ENCODE measurements at regions not wholly inside any gene's neighbourhood (a gene's known extent, or its start where the extent isn't known, plus 50 kb on each side); places are given as distances from the start of the nearest gene placed in this dataset.

DNA sequence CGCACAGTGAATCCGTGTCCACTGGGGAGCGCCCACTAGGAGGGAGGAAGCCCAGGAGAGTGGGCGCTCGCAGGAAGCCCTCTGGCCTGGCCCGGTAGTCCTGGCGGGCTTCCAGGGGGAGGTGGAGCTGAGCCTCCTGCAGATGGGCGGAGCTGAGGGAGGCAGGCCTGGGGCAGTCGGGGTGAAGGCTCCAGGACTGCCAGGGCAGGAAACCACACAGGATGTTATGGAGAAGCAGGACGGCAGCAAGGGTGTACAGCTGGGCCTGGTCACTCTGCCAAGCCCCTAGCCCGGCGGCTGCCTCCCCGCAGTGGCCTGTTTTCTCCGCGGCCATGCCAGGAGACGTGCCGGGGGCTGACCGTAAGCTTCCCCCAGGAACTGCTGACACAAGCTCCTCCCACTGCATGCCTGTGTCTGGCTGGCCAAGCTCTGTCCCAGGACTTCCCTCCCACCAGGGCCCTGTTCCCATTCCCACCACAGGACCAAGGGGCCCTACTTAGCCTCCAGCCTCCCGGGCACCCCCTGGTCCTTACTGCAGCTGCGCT lies 143.4 kb upstream of the C14orf180 start:
- DNase-seq (ENCODE audit: low read depth), result peak; percentile 3

DNA sequence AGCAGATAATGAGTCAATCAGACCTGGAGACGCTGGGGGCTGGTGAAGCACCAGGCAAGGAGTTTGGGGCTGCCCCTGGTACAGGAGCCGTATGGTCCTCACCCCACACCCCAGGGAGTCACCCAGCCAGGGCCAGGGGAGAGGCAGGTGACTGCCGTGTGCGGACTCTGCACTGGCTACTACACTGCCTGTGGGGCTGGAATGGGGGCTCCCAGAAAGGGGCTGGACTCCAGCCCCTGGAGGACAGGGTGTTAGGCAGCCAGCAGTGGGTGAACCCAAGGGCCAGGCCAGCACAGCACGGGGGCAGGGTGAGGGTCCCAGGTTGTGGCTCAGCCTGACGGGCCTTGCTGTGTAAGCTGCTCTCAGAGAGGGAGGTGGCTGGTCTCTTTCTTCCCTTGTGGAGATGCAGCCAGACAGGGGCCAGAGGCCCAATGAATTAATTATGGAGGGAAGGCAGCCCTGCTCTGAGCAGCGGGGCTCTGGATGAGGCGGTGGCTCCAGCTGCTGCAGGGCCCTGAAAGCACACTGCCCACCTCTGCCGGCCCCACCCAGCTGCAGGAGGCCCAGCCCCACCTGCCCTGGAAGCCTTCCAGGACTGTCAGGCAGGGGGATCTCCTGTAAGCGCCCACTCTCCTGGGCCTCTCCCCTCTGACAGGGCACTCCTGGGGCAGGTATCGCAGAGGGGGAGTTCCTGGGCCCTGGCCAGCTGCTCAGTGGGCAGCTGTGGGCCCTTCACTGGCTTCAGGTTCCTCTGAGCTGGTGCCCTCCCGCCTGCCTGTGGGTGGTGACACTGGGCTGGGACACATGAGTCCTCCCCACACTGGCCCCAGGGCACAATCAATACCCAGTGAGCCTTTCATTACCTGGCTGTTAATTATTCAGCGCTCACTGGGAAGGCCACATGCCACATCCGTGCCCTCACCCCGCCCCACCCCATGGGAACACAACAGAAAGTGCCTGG lies 142.5 kb upstream of the C14orf180 start:
- DNase-seq (ENCODE audit: low read depth), result no peak

DNA sequence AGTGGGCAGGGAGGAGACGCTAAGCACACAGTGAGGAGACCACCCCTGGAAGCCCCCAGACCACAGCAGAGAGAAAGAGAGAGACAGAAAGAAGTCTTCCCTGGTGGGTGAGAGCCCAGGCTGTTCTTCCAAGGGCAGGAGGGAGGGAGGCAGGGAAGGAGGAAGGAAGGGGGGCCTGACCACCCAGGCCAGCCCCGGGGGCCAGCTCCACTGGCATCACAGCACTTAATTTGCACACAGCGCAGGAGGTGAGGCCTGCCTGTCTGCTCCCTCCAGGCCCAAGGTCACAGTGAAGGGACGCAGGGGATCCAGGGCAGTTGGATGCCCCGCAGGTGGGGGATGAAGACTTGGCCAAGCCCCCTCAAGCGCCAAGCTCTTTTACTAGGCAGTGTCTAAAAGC lies 141.9 kb upstream of the C14orf180 start:
- DNase-seq (ENCODE audit: low read depth), result no peak

DNA sequence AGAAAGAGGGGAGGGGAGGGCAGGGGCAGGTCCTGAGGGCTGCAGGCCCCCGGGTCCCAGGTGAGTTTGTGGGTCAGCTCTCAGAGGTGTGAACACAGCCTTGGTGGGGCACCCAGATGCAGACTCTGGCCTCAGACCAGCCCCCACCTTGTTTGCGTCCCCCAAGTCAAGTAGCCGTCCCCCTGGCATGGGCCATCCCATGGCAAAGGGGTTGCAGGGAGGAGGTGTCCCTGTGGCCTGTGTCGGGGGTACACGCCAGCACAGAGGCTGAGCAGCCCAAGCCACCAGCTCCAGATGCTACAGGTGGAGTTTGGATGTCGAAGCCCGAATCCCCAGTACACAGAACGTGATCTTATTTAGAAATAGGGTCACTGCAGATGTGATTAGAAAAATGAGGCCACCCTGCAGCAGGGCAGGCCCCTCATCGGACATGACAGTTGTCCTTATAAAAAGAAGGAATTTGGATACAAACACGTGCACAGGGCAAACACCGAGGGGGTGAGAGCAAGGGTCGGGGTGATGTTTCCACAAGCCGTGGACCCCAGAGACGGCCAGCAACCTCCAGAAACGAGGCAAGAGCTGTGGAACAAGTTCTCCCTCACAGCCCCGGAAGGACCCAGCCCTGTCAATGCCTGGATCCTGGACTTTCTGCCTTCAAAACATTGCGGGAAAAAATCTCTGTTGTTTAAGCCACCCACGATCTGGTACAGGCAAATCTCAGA lies 141.2 kb upstream of the C14orf180 start:
- DNase-seq (ENCODE audit: low read depth), result no peak

DNA sequence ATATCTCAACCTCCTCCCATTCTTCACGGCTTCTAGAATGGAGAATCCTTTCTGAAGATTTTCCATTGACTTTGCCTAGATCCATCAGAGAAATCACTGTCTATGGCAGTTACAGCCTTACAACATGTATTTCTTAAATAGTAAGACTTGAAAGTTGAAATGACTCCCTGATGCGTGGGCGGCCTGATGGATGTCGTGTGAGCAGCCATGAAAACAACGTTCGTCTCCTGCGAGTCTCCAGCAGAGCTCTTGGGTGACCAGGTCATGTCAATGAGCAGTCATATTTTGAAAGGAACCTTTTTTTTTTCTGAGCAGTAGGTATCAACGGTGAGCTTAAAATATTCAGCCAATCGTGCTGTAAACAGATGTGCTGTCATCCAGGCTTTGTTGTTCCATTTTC lies 139.9 kb upstream of the C14orf180 start:
- no peak for DNase-seq (ENCODE audit: low read depth)

DNA sequence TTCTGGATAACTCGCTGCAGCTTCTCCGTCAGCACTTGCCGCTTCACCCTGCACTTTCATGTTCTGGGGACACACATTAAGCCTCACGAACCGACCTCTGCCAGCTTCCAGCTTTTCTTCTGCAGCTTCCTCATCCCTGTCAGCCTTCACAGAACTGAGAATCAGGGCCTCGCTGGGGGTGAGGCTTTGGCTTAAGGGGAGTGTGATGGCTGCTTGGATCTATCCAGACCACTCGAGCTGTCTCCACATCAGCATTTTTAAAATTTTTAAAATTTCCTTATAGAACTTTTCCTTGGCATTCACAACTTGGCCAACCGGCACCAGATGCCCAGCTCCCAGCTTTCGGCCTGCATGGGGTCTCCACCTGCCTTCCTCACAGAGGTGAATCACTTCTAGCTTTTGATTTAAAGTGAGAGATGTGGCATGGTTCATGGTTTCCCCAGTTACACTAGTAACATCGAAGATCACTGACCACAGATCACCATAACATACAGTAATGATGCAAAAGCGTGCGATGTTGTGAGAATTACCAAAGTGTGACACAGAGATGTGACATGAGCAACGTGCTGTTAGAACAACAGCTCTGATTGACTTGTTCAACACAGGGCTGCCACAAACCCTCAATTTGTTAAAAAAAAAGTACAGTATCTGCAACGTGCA lies 139.1 kb upstream of the C14orf180 start:
- no peak for DNase-seq (ENCODE audit: low read depth)

DNA sequence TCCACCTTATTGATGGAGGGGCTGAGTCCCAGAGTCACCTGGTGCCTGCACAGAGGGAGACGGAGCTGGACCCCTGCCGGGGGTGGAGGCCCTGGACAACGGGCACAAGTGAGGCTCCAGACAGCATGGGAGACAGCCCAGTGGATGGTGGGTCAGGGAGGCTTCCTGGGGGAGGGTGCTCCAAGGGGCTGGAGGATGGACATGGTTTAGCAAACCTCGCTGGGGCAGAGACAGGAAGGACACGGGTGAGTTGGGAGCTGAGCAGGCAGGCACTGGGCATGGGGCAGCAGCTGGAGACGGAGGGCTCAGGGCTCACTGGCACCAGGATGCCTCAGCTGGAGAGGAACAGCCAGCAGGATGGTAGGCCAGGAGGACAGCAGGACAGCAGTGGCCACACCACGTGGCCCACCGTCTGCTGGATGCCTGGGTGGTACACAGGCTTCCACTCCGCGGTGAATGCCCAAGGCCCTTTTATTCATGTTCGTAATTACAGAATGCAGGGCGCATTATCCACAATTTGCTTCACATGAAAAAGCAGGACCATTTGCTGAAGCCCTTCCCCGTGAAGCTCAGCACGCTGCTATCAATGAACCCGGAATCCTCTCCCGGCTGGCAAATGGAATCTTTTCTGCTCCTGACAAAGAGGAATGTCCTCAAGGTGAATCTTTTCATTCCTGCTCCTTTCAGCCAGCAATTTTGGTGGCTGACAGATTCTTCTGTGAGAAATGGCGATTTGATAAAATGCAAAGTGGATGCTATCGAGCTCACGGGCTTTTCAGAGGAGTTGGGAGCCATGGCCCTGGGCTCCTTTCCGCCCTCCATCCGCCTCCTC lies 138.1 kb upstream of the C14orf180 start:
- DNase-seq (ENCODE audit: low read depth), result no peak

DNA sequence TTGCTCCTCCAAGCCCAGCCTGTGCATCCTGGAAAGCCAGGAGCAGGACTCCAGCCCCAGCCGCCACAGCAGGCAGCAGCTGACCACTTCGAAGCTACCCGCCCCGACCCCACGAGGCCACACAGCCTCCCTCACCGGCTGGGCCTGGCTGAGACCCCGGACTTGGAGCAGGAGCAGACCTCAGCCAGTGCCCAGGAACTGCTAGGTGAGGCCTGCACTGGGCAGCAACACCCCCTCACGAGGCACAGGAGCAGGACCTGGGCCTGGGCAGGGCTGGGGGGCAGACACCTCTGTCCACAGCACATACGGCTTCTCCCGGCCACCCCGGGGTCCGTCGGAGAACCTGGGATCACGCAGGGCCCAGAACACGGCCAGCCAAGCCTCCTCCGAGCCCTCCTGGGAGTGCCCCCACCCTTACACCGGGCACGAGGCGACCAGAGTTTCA lies 137.4 kb upstream of the C14orf180 start:
- no peak for DNase-seq (ENCODE audit: low read depth)

DNA sequence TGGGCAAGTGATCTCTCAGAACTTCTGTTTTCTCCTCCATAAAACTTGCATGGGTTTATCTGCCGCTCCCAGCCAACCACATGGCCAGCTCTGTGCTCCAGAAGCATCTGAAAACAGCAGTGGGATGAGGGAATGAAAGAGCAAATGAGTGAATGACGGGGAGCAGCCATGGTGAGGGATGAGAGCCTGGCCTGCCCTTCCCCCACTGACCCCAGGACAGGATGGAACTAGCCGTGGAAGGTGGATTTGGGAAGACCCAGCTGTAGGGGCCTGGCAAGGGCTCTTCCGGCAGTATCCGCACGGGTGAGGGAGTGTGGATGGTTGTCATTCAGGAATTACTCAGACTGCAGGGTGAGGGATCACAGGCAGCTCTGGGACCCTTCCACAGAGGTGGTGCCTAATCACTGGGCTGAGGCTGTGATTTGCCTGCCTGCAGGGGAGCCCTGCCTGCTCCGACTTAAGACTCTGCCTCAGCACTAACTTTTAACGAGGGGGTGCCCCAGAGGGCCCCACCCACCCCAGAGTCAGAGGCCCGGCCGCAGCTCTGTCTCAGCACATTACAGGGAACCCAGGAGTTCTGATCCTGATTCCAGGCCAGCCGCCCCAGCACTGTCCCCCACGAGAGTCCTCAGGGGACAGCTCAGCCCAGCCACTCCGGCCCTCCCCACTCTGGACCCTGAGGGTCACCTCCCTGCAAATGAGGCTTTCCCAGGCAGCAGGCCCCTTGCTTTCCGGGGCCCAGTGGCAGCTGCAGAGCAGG lies 136.8 kb upstream of the C14orf180 start:
- no peak for DNase-seq (ENCODE audit: low read depth)

DNA sequence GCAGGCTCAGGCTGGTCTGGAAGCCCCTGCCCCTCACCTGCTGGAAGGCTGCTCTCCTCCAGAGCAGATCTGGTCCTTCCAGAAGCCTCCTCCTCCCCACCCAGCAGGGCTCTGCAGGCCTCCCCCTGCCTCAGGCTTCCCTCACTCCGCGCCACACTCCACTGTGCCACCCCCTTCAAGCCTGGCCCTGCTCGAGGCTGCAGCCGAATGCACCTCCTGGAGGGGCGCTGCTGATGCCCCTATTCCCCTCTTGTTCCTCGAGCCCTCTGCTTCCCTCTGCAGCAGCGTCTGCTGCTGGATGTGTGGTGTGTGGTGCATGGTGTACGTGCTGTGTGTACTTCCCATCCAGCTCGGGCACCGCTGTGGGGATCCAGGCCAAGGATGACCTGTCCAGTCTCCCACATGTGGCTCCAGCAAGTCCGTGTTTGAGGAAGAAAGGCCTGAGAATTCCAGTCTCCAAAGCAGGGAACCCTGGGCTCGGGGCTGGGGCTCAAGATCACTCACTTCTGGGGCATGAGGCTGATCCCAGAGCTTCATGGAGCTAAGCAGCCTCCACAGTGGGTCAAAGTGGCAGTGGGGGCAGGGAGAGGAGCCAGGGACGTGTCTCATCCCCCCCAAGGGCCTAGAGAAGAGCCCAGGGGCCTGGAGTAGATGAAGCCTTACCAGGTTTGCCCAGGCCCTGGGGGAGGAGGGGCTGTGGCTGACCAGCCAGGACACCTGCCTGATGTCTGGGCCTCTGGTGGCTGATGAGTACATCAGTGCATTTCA lies 136.0 kb upstream of the C14orf180 start:
- DNase-seq (ENCODE audit: low read depth), result no peak

DNA sequence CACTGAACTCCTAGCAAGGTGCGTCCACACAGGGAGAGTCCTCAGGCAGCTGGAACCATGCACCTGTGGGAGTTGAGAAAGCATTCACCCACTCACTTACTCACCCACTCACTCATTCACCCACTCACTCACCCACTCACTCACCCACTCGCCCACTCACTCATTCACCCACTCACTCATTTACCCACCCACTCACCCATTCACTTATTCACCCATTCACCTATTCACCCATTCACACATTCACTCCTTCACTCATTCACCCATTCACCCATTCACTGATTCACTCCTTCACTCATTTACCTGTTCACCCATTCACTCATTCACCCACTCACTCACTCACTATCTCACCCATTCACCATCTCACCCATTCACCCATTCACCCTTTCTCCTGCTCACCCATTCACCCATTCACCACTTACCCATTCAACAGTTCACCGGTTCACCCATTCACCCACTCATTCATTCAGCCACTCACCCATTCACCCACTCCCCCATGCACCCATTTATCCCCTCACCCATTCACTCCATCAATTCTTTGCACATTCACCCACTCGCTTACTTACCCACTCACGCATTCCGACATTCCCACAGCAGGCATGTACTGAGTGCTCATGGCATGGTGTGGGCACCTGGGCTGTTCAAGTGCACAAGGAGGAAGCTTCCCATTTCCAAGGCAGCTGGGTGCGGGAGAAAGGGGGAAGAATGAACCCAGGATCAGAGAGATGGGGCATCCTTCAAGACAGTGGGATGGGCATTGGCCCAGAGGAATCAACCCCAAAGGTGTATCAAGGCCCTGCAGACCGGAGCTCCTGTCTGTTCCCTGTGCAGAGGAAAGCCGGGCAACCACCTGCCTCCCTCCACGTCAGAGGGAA lies 135.2 kb upstream of the C14orf180 start:
- no peak for DNase-seq (ENCODE audit: low read depth)

DNA sequence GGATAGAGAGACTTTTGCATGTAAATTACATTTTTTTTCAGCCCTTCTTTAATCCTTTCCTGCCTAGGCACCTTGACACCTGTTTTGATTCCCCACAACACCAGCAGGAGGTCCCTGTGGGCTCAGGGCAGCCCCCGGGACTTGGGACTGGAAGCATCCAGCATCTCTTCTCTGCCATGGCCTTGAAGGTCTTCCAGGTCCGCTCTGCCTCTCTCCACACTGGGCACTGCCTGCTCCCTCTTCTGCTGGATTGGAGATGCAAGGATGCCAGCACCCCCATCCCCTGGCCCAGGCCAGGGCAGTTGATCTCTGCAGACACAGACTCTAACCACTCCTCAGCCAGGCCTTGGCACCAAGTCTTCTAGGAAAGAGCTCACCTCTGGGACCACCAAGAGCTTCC lies 134.5 kb upstream of the C14orf180 start:
- no peak for DNase-seq (ENCODE audit: low read depth)

DNA sequence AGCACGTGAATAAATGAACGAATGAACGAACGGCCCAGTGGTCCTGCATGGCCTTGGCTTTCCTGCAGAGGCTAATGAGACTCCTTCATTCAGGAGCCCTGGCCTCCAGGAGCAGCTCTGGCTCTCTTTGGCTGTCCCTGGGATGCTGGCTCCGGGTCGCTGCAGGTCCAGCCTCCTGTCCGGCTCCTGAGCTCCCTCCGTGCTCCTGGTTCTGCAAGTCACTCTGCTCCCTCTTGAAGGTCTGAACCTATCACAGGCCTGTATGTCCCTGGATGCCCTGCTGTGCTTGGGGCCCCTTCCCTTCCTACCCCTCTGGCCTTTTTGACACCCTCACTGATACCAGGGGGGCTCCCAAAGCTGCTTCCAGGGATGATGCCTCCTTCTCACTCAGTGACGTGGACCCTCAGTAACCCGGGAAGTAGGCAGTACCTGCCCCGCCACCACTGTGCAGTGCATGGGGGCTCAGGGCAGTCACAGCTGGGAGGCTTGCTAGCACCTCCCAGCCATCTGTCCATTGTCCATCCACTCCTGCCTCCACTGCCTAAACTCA lies 133.7 kb upstream of the C14orf180 start:
- no peak for DNase-seq (ENCODE audit: low read depth)

DNA sequence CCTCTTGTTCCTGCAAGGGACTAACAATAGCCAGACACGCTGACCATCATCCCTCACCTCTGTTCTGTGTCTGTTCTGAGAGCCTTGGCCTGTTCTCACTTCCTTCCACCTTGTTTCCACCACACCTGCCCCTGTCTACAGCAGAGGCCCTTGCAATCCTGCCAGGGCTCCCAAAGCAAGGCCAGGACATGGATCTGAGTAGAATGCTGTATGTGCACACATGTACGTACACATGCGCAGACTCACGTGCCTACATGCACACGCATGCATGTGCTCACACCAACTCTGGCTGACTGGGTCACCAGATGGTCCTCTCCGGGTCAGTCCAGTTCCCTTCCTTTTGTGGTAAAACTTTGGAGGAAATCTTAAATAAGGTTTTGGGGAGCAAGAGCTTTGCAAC lies 133.0 kb upstream of the C14orf180 start:
- DNase-seq (ENCODE audit: low read depth), result no peak

DNA sequence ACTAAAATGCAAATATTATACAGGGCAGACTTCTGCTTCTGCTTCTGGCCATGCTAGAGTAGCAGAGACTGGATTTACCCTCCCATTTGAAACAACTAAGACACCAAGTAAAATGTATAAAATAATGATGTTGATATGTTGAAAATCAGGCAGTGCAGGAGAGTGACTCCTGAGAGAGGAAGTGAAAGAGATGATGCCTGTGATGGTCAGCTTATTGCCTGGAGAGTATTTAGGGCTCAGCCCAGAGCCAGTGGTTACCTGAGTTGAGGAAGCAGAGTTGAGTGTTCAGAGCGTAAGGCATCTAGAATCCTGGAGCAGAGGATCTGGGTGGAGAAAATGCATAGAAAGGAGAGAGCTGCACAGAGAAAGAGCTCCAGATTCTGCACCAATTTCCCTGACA lies 131.8 kb upstream of the C14orf180 start:
- DNase-seq (ENCODE audit: low read depth), result no peak

DNA sequence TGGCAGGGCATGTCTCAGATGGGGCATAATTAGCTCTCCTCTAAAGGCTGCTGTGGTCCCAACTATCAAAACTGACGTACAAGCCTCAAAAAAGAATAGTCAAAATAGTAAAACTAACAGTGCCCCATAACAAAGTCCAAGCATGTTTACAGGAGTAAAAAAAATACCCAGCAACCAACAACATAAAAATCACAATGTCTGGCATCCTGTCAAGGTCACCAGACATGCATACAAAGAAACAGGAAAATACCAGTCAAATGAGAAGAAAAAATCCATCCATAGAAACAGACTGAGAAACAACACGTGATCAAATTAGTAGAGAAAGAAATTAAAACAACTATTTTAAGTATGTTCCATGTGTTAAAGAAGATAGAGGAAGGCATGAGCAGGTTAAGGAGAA lies 131.2 kb upstream of the C14orf180 start:
- no peak for DNase-seq (ENCODE audit: low read depth)

DNA sequence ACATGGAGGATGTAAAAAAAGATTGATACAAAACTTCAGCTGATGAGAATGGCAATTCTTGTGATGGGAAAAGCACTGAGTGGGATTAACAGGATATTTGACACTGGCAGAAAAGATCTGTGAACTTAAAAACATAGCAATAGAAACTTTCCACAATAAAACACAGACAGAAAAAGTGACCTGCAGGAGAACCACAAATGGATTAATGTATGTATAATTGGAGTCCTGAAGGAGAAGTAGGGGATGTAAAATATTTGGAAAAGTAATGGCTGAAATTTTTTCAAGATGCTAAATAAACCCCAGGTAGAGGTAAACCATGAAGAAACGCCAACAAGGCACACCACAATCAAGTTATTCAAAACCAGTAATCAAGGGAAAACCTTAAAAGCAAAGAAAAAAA lies 130.8 kb upstream of the C14orf180 start:
- DNase-seq (ENCODE audit: low read depth), result no peak

Data from myocyte (in vitro differentiated cells).